H1 (cell line): ENCODE measurements at regions not wholly inside any gene's neighbourhood (a gene's known extent, or its start where the extent isn't known, plus 50 kb on each side); places are given as distances from the start of the nearest gene placed in this dataset.

Source experiments
- CTCF ChIA-PET: fragments of 300-600 bp; sonication (Branson Sonifier 250); formaldehyde crosslinking; loops from one replicate; lab custom pipeline; 2021; ENCODE audit not compliant: partially characterized antibody; lab: Charles Lee
- POLR2A ChIA-PET: fragments of 300-600 bp; sonication (Branson Sonifier 250); formaldehyde crosslinking; loops from one replicate; lab custom pipeline; 2021; ENCODE audit warnings: inconsistent platforms; ENCODE audit not compliant: partially characterized antibody; lab: Charles Lee
- DNase-seq, 2 experiments: peaks; one replicate each; pipeline versions ENCODE4 v3.0.0 to v3.0.0-alpha.2; 2010 to 2022; ENCODE audit warnings: low spot score in 2 of 2, low read depth in 1 of 2, mixed read lengths in 1 of 2
- FAIRE-seq: peaks from 2 replicates; lab custom pipeline; 2011; peaks lifted over from hg19 to GRCh38; lab: Jason Lieb, UNC
- H2AFZ ChIP-seq: 2 replicates; pipeline ENCODE4 v1.8.1; 2012; ENCODE audit warnings: low read length, inconsistent platforms
- H2AK5ac ChIP-seq: 2 replicates; pipeline ENCODE4 v1.6.1; 2013; ENCODE audit warnings: low read depth, low read length
- H2BK120ac ChIP-seq: replicated peaks from 2 replicates; pipeline ENCODE3; 2013; ENCODE audit warnings: low read depth, low read length, inconsistent platforms
- H2BK12ac ChIP-seq: 2 replicates; pipeline ENCODE4 v1.6.1; 2013; ENCODE audit warnings: low read depth, low read length
- H2BK15ac ChIP-seq: 2 replicates; pipeline ENCODE4 v1.6.1; 2013; ENCODE audit warnings: low read length
- H2BK20ac ChIP-seq: 2 replicates; pipeline ENCODE4 v1.6.1; 2013; ENCODE audit warnings: low read length
- H2BK5ac ChIP-seq: 2 replicates; pipeline ENCODE4 v1.6.1; 2013; ENCODE audit warnings: low read depth, low read length
- H3K14ac ChIP-seq: 2 replicates; pipeline ENCODE4 v1.6.1; 2013; ENCODE audit warnings: inconsistent platforms; ENCODE audit not compliant: insufficient read length
- H3K18ac ChIP-seq: 2 replicates; pipeline ENCODE4 v1.6.1; 2013; ENCODE audit warnings: low read length; ENCODE audit errors: extremely low read depth
- H3K23ac ChIP-seq: 2 replicates; pipeline ENCODE4 v1.6.1; 2013; ENCODE audit warnings: inconsistent platforms; ENCODE audit not compliant: insufficient read length
- H3K23me2 ChIP-seq: 2 replicates; pipeline ENCODE4 v1.6.1; 2013; ENCODE audit warnings: low read depth, low read length
- H3K27ac ChIP-seq: 2 replicates; pipeline ENCODE4 v1.6.1; 2011; ENCODE audit warnings: low read depth, low read length, inconsistent platforms
- H3K27me3 ChIP-seq, 4 experiments: replicated peaks in 1 of 4; 1 replicate in 1 of 4; 2 replicates in 3 of 4; pipeline versions ENCODE4 v1.6.1 to v1.8.1; 2011 to 2013; ENCODE audit warnings: low read length in 3 of 4, mild to moderate bottlenecking in 3 of 4, inconsistent platforms in 2 of 4, mixed read lengths in 2 of 4, moderate library complexity in 1 of 4; ENCODE audit not compliant: control insufficient read depth in 3 of 4, insufficient read depth in 3 of 4; ENCODE audit errors: extremely low read depth in 1 of 4
- H3K36me3 ChIP-seq, 4 experiments: 2 replicates each; pipeline versions ENCODE4 v1.6.1 to v1.8.1; 2011 to 2013; ENCODE audit warnings: mild to moderate bottlenecking in 4 of 4, low read length in 3 of 4, moderate library complexity in 2 of 4, control low read depth in 1 of 4, inconsistent platforms in 1 of 4; ENCODE audit not compliant: insufficient read depth in 4 of 4, control insufficient read depth in 2 of 4
- H3K4ac ChIP-seq: replicated peaks from 2 replicates; pipeline ENCODE3; 2013; ENCODE audit warnings: low read length, low read depth, mixed read lengths, inconsistent platforms; ENCODE audit not compliant: insufficient read length
- H3K4me1 ChIP-seq, 4 experiments: replicated peaks in 1 of 4; 1 replicate in 1 of 4; 2 replicates in 3 of 4; pipeline versions ENCODE4 v1.6.1 to v1.8.1; 2011 to 2013; ENCODE audit warnings: low read length in 3 of 4, inconsistent platforms in 2 of 4, mixed read lengths in 1 of 4; ENCODE audit not compliant: insufficient read depth in 4 of 4, control insufficient read depth in 3 of 4
- H3K4me2 ChIP-seq, 2 experiments: 2 replicates each; pipeline versions ENCODE4 v1.6.1 to v1.8.1; 2011 to 2013; ENCODE audit warnings: low read depth in 2 of 2, low read length in 2 of 2, control low read depth in 1 of 2, inconsistent platforms in 1 of 2, mild to moderate bottlenecking in 1 of 2; ENCODE audit not compliant: insufficient read depth in 1 of 2
- H3K4me3 ChIP-seq, 4 experiments: fragments of 200-600, 300-600 bp in 1 of 4; sonication (generic), shearing (Covaris generic), sonication (Bioruptor Twin) in 1 of 4; 2 replicates each; pipeline versions ENCODE4 v1.5.1 to v1.8.1; 2011 to 2016; ENCODE audit warnings: low read length in 4 of 4, low read depth in 3 of 4, control low read depth in 2 of 4, inconsistent platforms in 2 of 4, mild to moderate bottlenecking in 2 of 4, mixed read lengths in 1 of 4, moderate library complexity in 1 of 4; ENCODE audit not compliant: insufficient read depth in 2 of 4; ENCODE audit errors: extremely low read depth in 1 of 4
- H3K56ac ChIP-seq: replicated peaks from 2 replicates; pipeline ENCODE3; 2013; ENCODE audit warnings: low read depth, mild to moderate bottlenecking, mixed read lengths, low read length, inconsistent platforms; ENCODE audit not compliant: insufficient read length
- H3K79me1 ChIP-seq: 2 replicates; pipeline ENCODE4 v1.6.1; 2013; ENCODE audit warnings: low read depth, low read length, control low read depth
- H3K79me2 ChIP-seq, 2 experiments: 2 replicates each; pipeline versions ENCODE4 v1.6.1 to v1.8.1; 2012 to 2013; ENCODE audit warnings: low read length in 2 of 2, mild to moderate bottlenecking in 2 of 2, inconsistent platforms in 1 of 2; ENCODE audit not compliant: insufficient read depth in 2 of 2, control insufficient read depth in 1 of 2
- H3K9ac ChIP-seq, 4 experiments: replicated peaks in 1 of 4; 1 replicate in 1 of 4; 2 replicates in 3 of 4; pipeline versions ENCODE4 v1.6.1 to v1.8.1; 2011 to 2013; ENCODE audit warnings: low read depth in 3 of 4, low read length in 3 of 4, control low read depth in 2 of 4, mild to moderate bottlenecking in 2 of 4, moderate library complexity in 2 of 4, inconsistent platforms in 1 of 4; ENCODE audit errors: extremely low read depth in 1 of 4
- H3K9me3 ChIP-seq, 2 experiments: 2 replicates each; pipeline versions ENCODE4 v1.6.1 to v1.8.1; 2012 to 2013; ENCODE audit warnings: mild to moderate bottlenecking in 2 of 2, moderate library complexity in 2 of 2, control low read depth in 1 of 2, inconsistent platforms in 1 of 2, low read depth in 1 of 2, low read length in 1 of 2, mixed read lengths in 1 of 2; ENCODE audit not compliant: insufficient read depth in 2 of 2
- H4K20me1 ChIP-seq, 2 experiments: replicated peaks in 1 of 2; 2 replicates each; pipeline versions ENCODE3 to v1.8.1; 2011 to 2013; ENCODE audit warnings: inconsistent platforms in 2 of 2, low read length in 2 of 2, mild to moderate bottlenecking in 1 of 2; ENCODE audit not compliant: insufficient read depth in 2 of 2, control insufficient read depth in 1 of 2
- H4K5ac ChIP-seq: 2 replicates; pipeline ENCODE4 v1.6.1; 2013; ENCODE audit warnings: low read length, low read depth, mixed read lengths, inconsistent platforms; ENCODE audit not compliant: insufficient read length
- H4K8ac ChIP-seq: 2 replicates; pipeline ENCODE4 v1.8.0; 2013; ENCODE audit warnings: mild to moderate bottlenecking, moderate library complexity, low read length, inconsistent platforms; ENCODE audit not compliant: insufficient read depth; ENCODE audit errors: extremely low read depth
- H4K91ac ChIP-seq: replicated peaks from 2 replicates; pipeline ENCODE3; 2013; ENCODE audit warnings: low read length, mixed read lengths, inconsistent platforms; ENCODE audit not compliant: insufficient read length
- CHD2 ChIP-seq: IDR thresholded peaks from 2 replicates; pipeline ENCODE4 v1.6.1; 2012; ENCODE audit warnings: low read length, improper control_type of control experiment
- KDM1A ChIP-seq: fragments of 200-600, 300-600 bp; sonication (generic); IDR thresholded peaks from 2 replicates; pipeline ENCODE4 v1.7.1; 2016; ENCODE audit warnings: mild to moderate bottlenecking, low read length, borderline replicate concordance
- RNF2 ChIP-seq: fragments of 200-900, 300-1000 bp; sonication (generic); IDR thresholded peaks from 2 replicates; pipeline ENCODE4 v1.7.1; 2016; ENCODE audit warnings: borderline replicate concordance, low read depth, mild to moderate bottlenecking, antibody characterized with exemption, low read length; ENCODE audit not compliant: poor library complexity, severe bottlenecking; ENCODE audit errors: missing control alignments
- SRF ChIP-seq: IDR thresholded peaks from 2 replicates; pipeline ENCODE4 v1.6.1; 2011; ENCODE audit warnings: mild to moderate bottlenecking, low read depth, low read length, moderate library complexity
- WGBS, 2 experiments: shearing (Covaris generic) in 1 of 2; methylation state at CpG; one replicate each; pipeline versions ENCODE4 v1.1.6 to v1.1.7; 2013 to 2015; ENCODE audit warnings: low lambda C conversion rate in 2 of 2, mixed read lengths in 2 of 2, inconsistent platforms in 1 of 2, low coverage in 1 of 2, missing lambda C conversion rate in 1 of 2; ENCODE audit not compliant: insufficient replicate concordance in 2 of 2, insufficient coverage in 1 of 2, insufficient read length in 1 of 2; ENCODE audit errors: extremely low coverage in 1 of 2, missing lambda C conversion rate in 1 of 2; 5-methylcytosine and 5-hydroxymethylcytosine counted together
- TF ChIP-seq, protein P1 (sequence below): IDR thresholded peaks from 2 replicates; pipeline ENCODE4 v1.6.1; 2012; ENCODE audit warnings: low read length, inconsistent platforms

DNA sequence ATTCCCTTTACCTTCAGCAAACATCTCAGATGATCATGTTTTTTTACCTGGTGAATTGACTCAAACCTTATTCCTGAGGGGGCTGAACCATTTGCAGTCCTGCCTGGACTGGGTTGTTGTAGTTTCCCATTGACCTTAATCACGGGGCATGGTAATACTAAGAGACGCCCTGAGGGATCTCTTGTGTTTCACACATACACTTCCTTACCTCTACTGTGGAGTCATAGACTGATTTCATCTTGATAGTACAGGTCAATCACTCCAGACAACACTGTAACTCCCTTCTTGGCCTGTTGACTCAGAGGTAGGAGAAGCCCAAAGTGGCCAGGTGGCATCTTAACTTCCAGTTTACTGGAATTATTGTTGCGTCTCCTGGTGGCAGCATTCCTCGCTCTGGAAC is 1064.0 kb upstream of the PCDH10 start:
- no peak for TF ChIP-seq KDM1A
- no peak for TF ChIP-seq SRF
- no peak for TF ChIP-seq RNF2
- TF ChIP-seq, protein P1, sequence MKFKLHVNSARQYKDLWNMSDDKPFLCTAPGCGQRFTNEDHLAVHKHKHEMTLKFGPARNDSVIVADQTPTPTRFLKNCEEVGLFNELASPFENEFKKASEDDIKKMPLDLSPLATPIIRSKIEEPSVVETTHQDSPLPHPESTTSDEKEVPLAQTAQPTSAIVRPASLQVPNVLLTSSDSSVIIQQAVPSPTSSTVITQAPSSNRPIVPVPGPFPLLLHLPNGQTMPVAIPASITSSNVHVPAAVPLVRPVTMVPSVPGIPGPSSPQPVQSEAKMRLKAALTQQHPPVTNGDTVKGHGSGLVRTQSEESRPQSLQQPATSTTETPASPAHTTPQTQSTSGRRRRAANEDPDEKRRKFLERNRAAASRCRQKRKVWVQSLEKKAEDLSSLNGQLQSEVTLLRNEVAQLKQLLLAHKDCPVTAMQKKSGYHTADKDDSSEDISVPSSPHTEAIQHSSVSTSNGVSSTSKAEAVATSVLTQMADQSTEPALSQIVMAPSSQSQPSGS = no peak
- no peak for TF ChIP-seq CHD2

More for the DNA sequence above, 1064.0 kb upstream of the PCDH10 start:
- Histone ChIP-seq H3K9ac (no peak overlapping the region), H3K79me1 (no peaks in the 10 kb centered on the region), H2AFZ (no peak overlapping the region), H3K4me1 (no peaks in the 10 kb centered on the region), H4K91ac (no peak overlapping the region), H3K4me2 (no peak overlapping the region), H3K23ac (no peak overlapping the region), H2BK12ac (no peak overlapping the region), H3K4me3 (no peak overlapping the region), H3K56ac (no peak overlapping the region), H3K79me2 (no peaks in the 10 kb centered on the region), H2BK15ac (no peak overlapping the region), H4K5ac (no peak overlapping the region), H2BK120ac (no peak overlapping the region), H2BK20ac (no peak overlapping the region), H3K9me3 (0 out of 4 replicates have a peak, but pooled peaks cover 0 to 4% of the 10 kb centered on the region in 2 experiments), H3K4ac (no peak overlapping the region), H3K27ac (no peak overlapping the region), H2BK5ac (no peak overlapping the region), H4K8ac (no peak overlapping the region), H3K36me3 (no peaks in the 10 kb centered on the region), H2AK5ac (no peak overlapping the region), H4K20me1 (no peaks in the 10 kb centered on the region), H3K18ac (no peak overlapping the region), H3K27me3 (no peaks in the 10 kb centered on the region), H3K23me2 (no peaks in the 10 kb centered on the region; the same call in 1 of the 2 replicates), H3K14ac (no peak overlapping the region)
- CTCF ChIA-PET = no interaction called here
- no peak for FAIRE-seq
- no peak for DNase-seq
- POLR2A ChIA-PET = no interaction called here
- WGBS, 2 experiments = 70% methylated on average over 4 of the region's 4 CpGs; no CpG with 5 or more reads in 1 of the 2 experiments
